H9 (cell line): ENCODE measurements at regions not wholly inside any gene's neighbourhood (a gene's known extent, or its start where the extent isn't known, plus 50 kb on each side); places are given as distances from the start of the nearest gene placed in this dataset.

Experiments used
- DNase-seq: peaks from one replicate; pipeline ENCODE4 v3.0.0-alpha.2; 2017
- H2AFZ ChIP-seq: one replicate; pipeline ENCODE4 v1.6.1; 2013; ENCODE audit warnings: mild to moderate bottlenecking, low read length, control low read depth, moderate library complexity
- H2AK5ac ChIP-seq: 2 replicates; pipeline ENCODE4 v1.6.1; 2013; ENCODE audit warnings: low read length, control low read depth, mixed read lengths; ENCODE audit not compliant: insufficient read length
- H2BK120ac ChIP-seq: one replicate; pipeline ENCODE4 v1.6.1; 2013; ENCODE audit warnings: low read depth, mild to moderate bottlenecking, low read length, control low read depth, inconsistent platforms; ENCODE audit not compliant: poor library complexity, severe bottlenecking
- H2BK12ac ChIP-seq: 2 replicates; pipeline ENCODE4 v1.6.1; 2013; ENCODE audit warnings: low read length, control low read depth, mixed read lengths, low read depth; ENCODE audit not compliant: insufficient read length
- H2BK15ac ChIP-seq: 2 replicates; pipeline ENCODE4 v1.6.1; 2013; ENCODE audit warnings: low read depth, low read length, control low read depth
- H2BK20ac ChIP-seq: one replicate; pipeline ENCODE4 v1.6.1; 2013; ENCODE audit warnings: low read depth, mild to moderate bottlenecking, low read length, control low read depth, inconsistent platforms; ENCODE audit not compliant: poor library complexity, severe bottlenecking
- H2BK5ac ChIP-seq: 2 replicates; pipeline ENCODE4 v1.6.1; 2013; ENCODE audit warnings: low read length, control low read depth, mixed read lengths; ENCODE audit not compliant: insufficient read length
- H3K14ac ChIP-seq: 2 replicates; pipeline ENCODE4 v1.6.1; 2013; ENCODE audit warnings: low read length, control low read depth; ENCODE audit not compliant: insufficient read depth
- H3K18ac ChIP-seq: 2 replicates; pipeline ENCODE4 v1.6.1; 2013; ENCODE audit warnings: low read depth, mild to moderate bottlenecking, mixed read lengths, low read length, control low read depth; ENCODE audit not compliant: insufficient read length
- H3K23ac ChIP-seq: 2 replicates; pipeline ENCODE4 v1.6.1; 2013; ENCODE audit warnings: low read length, control low read depth, mixed read lengths, low read depth; ENCODE audit not compliant: insufficient read length
- H3K23me2 ChIP-seq: 2 replicates; pipeline ENCODE4 v1.6.1; 2013; ENCODE audit warnings: low read depth, mild to moderate bottlenecking, mixed read lengths, low read length, control low read depth; ENCODE audit not compliant: insufficient read length, poor library complexity, severe bottlenecking
- H3K27ac ChIP-seq: 2 replicates; pipeline ENCODE4 v1.5.1; 2013; ENCODE audit warnings: low read length, control low read depth, mixed read lengths, low read depth; ENCODE audit not compliant: insufficient read length
- H3K27me3 ChIP-seq: 2 replicates; pipeline ENCODE4 v1.6.1; 2013; ENCODE audit warnings: low read length, control low read depth, inconsistent platforms; ENCODE audit not compliant: insufficient read depth
- H3K4ac ChIP-seq: 2 replicates; pipeline ENCODE4 v1.6.1; 2013; ENCODE audit warnings: low read depth, mild to moderate bottlenecking, control low read depth, inconsistent platforms, low read length, moderate library complexity
- H3K4me1 ChIP-seq: 2 replicates; pipeline ENCODE4 v1.6.1; 2013; ENCODE audit warnings: low read length, control low read depth, inconsistent platforms; ENCODE audit not compliant: insufficient read depth
- H3K4me2 ChIP-seq: 2 replicates; pipeline ENCODE4 v1.6.1; 2013; ENCODE audit warnings: low read length, control low read depth, mixed read lengths; ENCODE audit not compliant: insufficient read length, insufficient read depth
- H3K56ac ChIP-seq: 2 replicates; pipeline ENCODE4 v1.6.1; 2013; ENCODE audit warnings: low read depth, mild to moderate bottlenecking, mixed read lengths, low read length, control low read depth; ENCODE audit not compliant: insufficient read length
- H3K79me1 ChIP-seq: 2 replicates; pipeline ENCODE4 v1.6.1; 2013; ENCODE audit warnings: low read depth, mild to moderate bottlenecking, moderate library complexity, low read length, control low read depth, inconsistent platforms; ENCODE audit not compliant: insufficient read depth, poor library complexity, severe bottlenecking
- H3K79me2 ChIP-seq: 2 replicates; pipeline ENCODE4 v1.6.1; 2013; ENCODE audit warnings: low read length, control low read depth, inconsistent platforms; ENCODE audit not compliant: insufficient read depth
- H3K9ac ChIP-seq: 2 replicates; pipeline ENCODE4 v1.6.1; 2013; ENCODE audit warnings: low read length, control low read depth, mixed read lengths; ENCODE audit not compliant: insufficient read length; ENCODE audit errors: extremely low read depth
- H3K9me3 ChIP-seq: one replicate; pipeline ENCODE4 v1.6.1; 2013; ENCODE audit warnings: low read depth, low read length, inconsistent platforms; ENCODE audit not compliant: control insufficient read depth
- H3T11ph ChIP-seq: one replicate; pipeline ENCODE4 v1.6.1; 2013; ENCODE audit warnings: mild to moderate bottlenecking, low read length, control low read depth, inconsistent platforms
- H4K20me1 ChIP-seq: one replicate; pipeline ENCODE4 v1.6.1; 2013; ENCODE audit not compliant: control insufficient read depth, insufficient read length, insufficient read depth
- H4K5ac ChIP-seq: 2 replicates; pipeline ENCODE4 v1.6.1; 2013; ENCODE audit warnings: low read depth, mild to moderate bottlenecking, mixed read lengths, low read length, control low read depth; ENCODE audit not compliant: insufficient read length
- H4K8ac ChIP-seq: replicated peaks from 2 replicates; pipeline ENCODE4 v1.6.1; 2013; ENCODE audit warnings: low read length, control low read depth, mixed read lengths, low read depth; ENCODE audit not compliant: insufficient read length
- H4K91ac ChIP-seq: 2 replicates; pipeline ENCODE4 v1.6.1; 2013; ENCODE audit warnings: low read depth, mild to moderate bottlenecking, moderate library complexity, mixed read lengths, low read length, control low read depth; ENCODE audit not compliant: insufficient read length
- H3K27ac Mint-ChIP-seq, 3 experiments: 2 replicates in 2 of 3; 3 replicates in 1 of 3; pipeline ENCODE4 v1.8.0; 2020 to 2021; ENCODE audit warnings: mixed read lengths in 3 of 3, mild to moderate bottlenecking in 1 of 3, moderate library complexity in 1 of 3
- H3K27me3 Mint-ChIP-seq: 2 replicates; pipeline ENCODE4 v1.8.0; 2021; ENCODE audit warnings: low read depth, mild to moderate bottlenecking, moderate library complexity, mixed read lengths
- H3K36me3 Mint-ChIP-seq, 3 experiments: 2 replicates in 2 of 3; 3 replicates in 1 of 3; pipeline ENCODE4 v1.8.0; 2020 to 2021; ENCODE audit warnings: low read depth in 3 of 3, mixed read lengths in 3 of 3; ENCODE audit not compliant: insufficient read depth in 1 of 3
- H3K4me1 Mint-ChIP-seq, 2 experiments: 2 replicates each; pipeline ENCODE4 v1.8.0; 2020; ENCODE audit warnings: mixed read lengths in 2 of 2
- H3K4me3 Mint-ChIP-seq, 2 experiments: 2 replicates in 1 of 2; 3 replicates in 1 of 2; pipeline ENCODE4 v1.8.0; 2020 to 2021; ENCODE audit warnings: mild to moderate bottlenecking in 2 of 2, mixed read lengths in 2 of 2, moderate library complexity in 1 of 2
- H3K9me3 Mint-ChIP-seq, 2 experiments: 2 replicates in 1 of 2; 3 replicates in 1 of 2; pipeline ENCODE4 v1.8.0; 2020; ENCODE audit warnings: mild to moderate bottlenecking in 2 of 2, mixed read lengths in 2 of 2, moderate library complexity in 1 of 2
- TF ChIP-seq, protein P1 (sequence below): fragments of 200-600 bp; sonication (generic); conservative IDR thresholded peaks from 3 replicates; pipeline ENCODE4 v1.8.0; 2021; ENCODE audit warnings: antibody characterized with exemption, mild to moderate bottlenecking

DNA sequence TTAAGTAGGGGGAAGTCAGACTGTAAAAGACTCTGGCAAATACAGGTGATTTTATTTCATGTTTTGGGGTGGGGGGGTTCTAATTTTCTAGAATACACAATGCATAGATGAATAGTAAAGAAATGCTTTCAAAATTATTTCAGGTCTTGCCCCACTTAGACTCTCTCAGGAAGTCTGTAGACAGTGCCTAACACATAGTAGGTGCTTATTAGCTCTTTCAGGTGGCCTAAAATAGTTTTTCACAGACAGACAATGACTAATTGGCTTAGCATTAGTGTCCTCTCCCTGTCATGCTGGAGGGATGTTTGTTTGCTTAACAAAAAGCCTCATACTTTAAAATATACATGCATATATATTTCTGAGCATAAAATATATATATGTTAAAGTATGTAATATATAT is 366.0 kb downstream of the SOX9 start:
- no peaks in the 10 kb centered on the region for H3K4me1 ChIP-seq
- H2AK5ac ChIP-seq = no peak overlapping the region
- no peak overlapping the region for H2BK120ac ChIP-seq
- no peak overlapping the region for H4K5ac ChIP-seq
- H3K9ac ChIP-seq = no peak overlapping the region
- no peak overlapping the region for H3T11ph ChIP-seq
- H3K56ac ChIP-seq = no peak overlapping the region
- H3K4me2 ChIP-seq = no peak overlapping the region
- no peak for DNase-seq
- no peak overlapping the region for H2AFZ ChIP-seq
- H4K91ac ChIP-seq = no peak overlapping the region
- no peaks in the 10 kb centered on the region for H3K79me2 ChIP-seq
- no peak overlapping the region for H3K4ac ChIP-seq
- Mint-ChIP-seq H3K4me3 (no peak overlapping the region), H3K36me3 (peaks cover 0 to 4% (median 0%) of the 10 kb centered on the region in 3 experiments; a peak in 2 of 7 replicates), H3K27me3 (peaks cover 2% of the 10 kb centered on the region), H3K4me1 (peaks cover 16 to 17% of the 10 kb centered on the region in 2 experiments), H3K27ac (no peak overlapping the region), H3K9me3 (peaks cover 0 to 11% of the 10 kb centered on the region in 2 experiments; a peak in 2 of 5 replicates)
- no peaks in the 10 kb centered on the region for H3K23me2 ChIP-seq
- TF ChIP-seq, protein P1, sequence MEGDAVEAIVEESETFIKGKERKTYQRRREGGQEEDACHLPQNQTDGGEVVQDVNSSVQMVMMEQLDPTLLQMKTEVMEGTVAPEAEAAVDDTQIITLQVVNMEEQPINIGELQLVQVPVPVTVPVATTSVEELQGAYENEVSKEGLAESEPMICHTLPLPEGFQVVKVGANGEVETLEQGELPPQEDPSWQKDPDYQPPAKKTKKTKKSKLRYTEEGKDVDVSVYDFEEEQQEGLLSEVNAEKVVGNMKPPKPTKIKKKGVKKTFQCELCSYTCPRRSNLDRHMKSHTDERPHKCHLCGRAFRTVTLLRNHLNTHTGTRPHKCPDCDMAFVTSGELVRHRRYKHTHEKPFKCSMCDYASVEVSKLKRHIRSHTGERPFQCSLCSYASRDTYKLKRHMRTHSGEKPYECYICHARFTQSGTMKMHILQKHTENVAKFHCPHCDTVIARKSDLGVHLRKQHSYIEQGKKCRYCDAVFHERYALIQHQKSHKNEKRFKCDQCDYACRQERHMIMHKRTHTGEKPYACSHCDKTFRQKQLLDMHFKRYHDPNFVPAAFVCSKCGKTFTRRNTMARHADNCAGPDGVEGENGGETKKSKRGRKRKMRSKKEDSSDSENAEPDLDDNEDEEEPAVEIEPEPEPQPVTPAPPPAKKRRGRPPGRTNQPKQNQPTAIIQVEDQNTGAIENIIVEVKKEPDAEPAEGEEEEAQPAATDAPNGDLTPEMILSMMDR = no peak
- H3K27ac ChIP-seq = no peak overlapping the region
- no peaks in the 10 kb centered on the region for H4K20me1 ChIP-seq
- no peak overlapping the region for H3K18ac ChIP-seq
- H2BK12ac ChIP-seq = no peak overlapping the region
- no peaks in the 10 kb centered on the region for H3K27me3 ChIP-seq
- H3K79me1 ChIP-seq = no peaks in the 10 kb centered on the region
- H3K9me3 ChIP-seq = no peaks in the 10 kb centered on the region
- no peak overlapping the region for H3K14ac ChIP-seq
- H2BK15ac ChIP-seq = no peak overlapping the region
- H2BK20ac ChIP-seq = no peak overlapping the region
- H2BK5ac ChIP-seq = no peak overlapping the region
- H3K23ac ChIP-seq = no peak overlapping the region
- no peak overlapping the region for H4K8ac ChIP-seq
